PC-9 (cell line): ENCODE measurements at regions not wholly inside any gene's neighbourhood (a gene's known extent, or its start where the extent isn't known, plus 50 kb on each side); places are given as distances from the start of the nearest gene placed in this dataset.

Experiments
- BruUV-seq: library from RNA; stranded (reverse); fragments of 400-500 nt; replicated peaks from 2 replicates; lab custom pipeline; 2021; lab: Mats Ljungman, UMichigan
- CTCF ChIA-PET: fragments of 300-600 bp; sonication (Branson Sonifier 250); formaldehyde crosslinking; loops from one replicate; lab custom pipeline; 2022; ENCODE audit warnings: antibody characterized with exemption; lab: Charles Lee
- POLR2A ChIA-PET: fragments of 300-600 bp; sonication (Branson Sonifier 250); formaldehyde crosslinking; loops from one replicate; lab custom pipeline; 2022; ENCODE audit warnings: antibody characterized with exemption; ENCODE audit not compliant: unreplicated experiment; lab: Charles Lee
- DNase-seq, 2 experiments: peaks; one replicate each; pipeline versions ENCODE4 v3.0.0 to v3.0.0-alpha.2; 2015 to 2022; ENCODE audit warnings: mixed read lengths in 1 of 2
- H2AFZ ChIP-seq: fragments of 200-600 bp; sonication (generic); 2 replicates; pipeline ENCODE4 v1.8.1; 2017; ENCODE audit warnings: antibody characterized with exemption
- H3F3A ChIP-seq: fragments of 200-600 bp; sonication (generic); 2 replicates; pipeline ENCODE4 v1.8.1; 2017; ENCODE audit warnings: antibody characterized with exemption, mild to moderate bottlenecking, low read depth; ENCODE audit not compliant: insufficient read depth
- H3K27ac ChIP-seq: fragments of 200-600 bp; sonication (generic); 2 replicates; pipeline ENCODE4 v1.6.1; 2016; ENCODE audit warnings: mixed run types
- H3K27me3 ChIP-seq: fragments of 200-600 bp; sonication (generic); 2 replicates; pipeline ENCODE4 v1.6.1; 2016; ENCODE audit warnings: low read depth, mixed run types; ENCODE audit not compliant: insufficient read depth
- H3K36me3 ChIP-seq: fragments of 200-600 bp; sonication (generic); 2 replicates; pipeline ENCODE4 v1.6.1; 2016; ENCODE audit warnings: low read depth, mixed run types
- H3K4me1 ChIP-seq: fragments of 200-600 bp; sonication (generic); replicated peaks from 2 replicates; pipeline ENCODE4 v1.6.1; 2016; ENCODE audit warnings: mixed run types; ENCODE audit not compliant: insufficient read depth
- H3K4me2 ChIP-seq: fragments of 200-600 bp; sonication (generic); 2 replicates; pipeline ENCODE4 v1.6.1; 2017; ENCODE audit warnings: mixed run types
- H3K4me3 ChIP-seq: fragments of 200-600 bp; sonication (generic); 2 replicates; pipeline ENCODE4 v1.6.1; 2016; ENCODE audit warnings: mixed run types
- H3K79me2 ChIP-seq: fragments of 200-600 bp; sonication (generic); 2 replicates; pipeline ENCODE4 v1.6.1; 2017; ENCODE audit warnings: low read depth, mixed run types
- H3K9me2 ChIP-seq: fragments of 200-600 bp; sonication (generic); 2 replicates; pipeline ENCODE4 v1.8.1; 2017; ENCODE audit warnings: mild to moderate bottlenecking; ENCODE audit not compliant: insufficient read depth
- H3K9me3 ChIP-seq: fragments of 200-600 bp; sonication (generic); 2 replicates; pipeline ENCODE4 v1.8.1; 2016; ENCODE audit warnings: low read depth; ENCODE audit not compliant: insufficient read depth
- H4K20me1 ChIP-seq: fragments of 200-600 bp; sonication (generic); 2 replicates; pipeline ENCODE4 v1.8.1; 2017; ENCODE audit not compliant: insufficient read depth
- CTCF ChIP-seq: fragments of 200-600 bp; sonication (generic); conservative IDR thresholded peaks from 2 replicates; pipeline ENCODE4 v1.6.1; 2017; ENCODE audit warnings: mixed run types, antibody characterized with exemption, mild to moderate bottlenecking, moderate library complexity
- EZH2 ChIP-seq: fragments of 200-600 bp; sonication (generic); IDR thresholded peaks from 2 replicates; pipeline ENCODE4 v1.8.0; 2017; ENCODE audit warnings: antibody characterized with exemption, low read depth
- intact Hi-C: fragments of 100-400 bp; cut with micrococcal nuclease; formaldehyde crosslinking; loops from one replicate; pipeline ENCODE4 v1.10.0; 2022; ENCODE audit not compliant: unreplicated experiment

- no peak overlapping the region for H2AFZ ChIP-seq
- BruUV-seq: no TSS peak
- CTCF ChIA-PET: no interaction called here
Measured at GRCh38 chr7:88396295-88396947, 89.7 kb upstream of the STEAP4 start.

GRCh38 chr7:88395715-88396114 lies 89.0 kb upstream of the STEAP4 start:
- POLR2A ChIA-PET: no interaction called here
- TF ChIP-seq CTCF: no peak
- TF ChIP-seq EZH2: no peak
- no peak overlapping the region for H3K4me3 ChIP-seq
- H3K36me3 ChIP-seq: no peaks in the 10 kb centered on the region
- H3F3A ChIP-seq: no peaks in the 10 kb centered on the region
- no peaks in the 10 kb centered on the region; the same call in 1 of the 2 replicates for H3K9me3 ChIP-seq
- H3K4me1 ChIP-seq: no peaks in the 10 kb centered on the region
- H3K79me2 ChIP-seq: no peaks in the 10 kb centered on the region
- no peak for DNase-seq
- H3K27me3 ChIP-seq: no peaks in the 10 kb centered on the region
- CTCF ChIA-PET: no interaction called here
- H3K27ac ChIP-seq: no peak overlapping the region
- H4K20me1 ChIP-seq: no peaks in the 10 kb centered on the region
- BruUV-seq: no TSS peak
- no peaks in the 10 kb centered on the region for H3K9me2 ChIP-seq
- no peak overlapping the region for H2AFZ ChIP-seq
- no peak overlapping the region for H3K4me2 ChIP-seq
- intact Hi-C loops: no loop called here

More at GRCh38 chr7:88396295-88396947, 89.7 kb upstream of the STEAP4 start:
- Histone ChIP-seq H3K27ac (no peak overlapping the region), H3K4me3 (no peak overlapping the region), H3K27me3 (no peaks in the 10 kb centered on the region), H3K79me2 (no peaks in the 10 kb centered on the region), H3K9me3 (no peaks in the 10 kb centered on the region; the same call in 1 of the 2 replicates), H3K36me3 (no peaks in the 10 kb centered on the region), H3K4me1 (no peaks in the 10 kb centered on the region), H3K4me2 (no peak overlapping the region), H3K9me2 (no peaks in the 10 kb centered on the region), H3F3A (no peaks in the 10 kb centered on the region), H4K20me1 (no peaks in the 10 kb centered on the region)
- no peak for DNase-seq
- POLR2A ChIA-PET: no interaction called here
- intact Hi-C loops: no loop called here
- TF ChIP-seq EZH2 (no peak), CTCF (no peak)

- Histone ChIP-seq H3K36me3 (no peaks in the 10 kb centered on the region), H3F3A (no peaks in the 10 kb centered on the region), H3K4me3 (no peak overlapping the region), H3K9me3 (no peaks in the 10 kb centered on the region; the same call in 1 of the 2 replicates), H3K4me1 (no peaks in the 10 kb centered on the region), H3K9me2 (no peaks in the 10 kb centered on the region), H4K20me1 (no peaks in the 10 kb centered on the region), H2AFZ (no peak overlapping the region), H3K79me2 (no peaks in the 10 kb centered on the region), H3K27me3 (no peaks in the 10 kb centered on the region), H3K27ac (no peak overlapping the region), H3K4me2 (no peak overlapping the region)
- no peak for DNase-seq
- ChIA-PET CTCF (no interaction called here), POLR2A (no interaction called here)
- TF ChIP-seq EZH2 (no peak), CTCF (no peak)
- no TSS peak for BruUV-seq
- intact Hi-C loops: no loop called here
Measured at GRCh38 chr7:88391247-88391646, 84.6 kb upstream of the STEAP4 start.
